ENCODE measurements at regions not wholly inside any gene's neighbourhood (a gene's known extent, or its start where the extent isn't known, plus 50 kb on each side); places are given as distances from the start of the nearest gene placed in this dataset.

- no peak overlapping the region for H3K27ac ChIP-seq (ENCODE audit: low read depth, low read length, poor library complexity, severe bottlenecking)
- no peak overlapping the region for H3K4me2 ChIP-seq (ENCODE audit: low read length)
- H3K79me2 ChIP-seq (ENCODE audit: insufficient read depth, low read length) = no peaks in the 10 kb centered on the region
- H3K4me3 ChIP-seq (ENCODE audit: low read depth, low read length, poor library complexity, severe bottlenecking) = no peak overlapping the region
- H2AFZ ChIP-seq (ENCODE audit: low read length) = no peak overlapping the region
- H3K9me3 ChIP-seq (ENCODE audit: low read length) = no peaks in the 10 kb centered on the region
- H3K9me2 ChIP-seq (ENCODE audit: low read depth, low read length) = no peaks in the 10 kb centered on the region
- no peaks in the 10 kb centered on the region for H3K36me3 ChIP-seq (ENCODE audit: insufficient read depth, low read length)
- H3K4me1 ChIP-seq (ENCODE audit: insufficient read depth, low read length, severe bottlenecking) = peaks cover 12% of the 10 kb centered on the region
- TF ChIP-seq CTCF (IDR thresholded peaks at IDR 0.05; ENCODE audit: low read length) (no peak), EZH2 (IDR thresholded peaks at IDR 0.05; ENCODE audit: borderline replicate concordance, low read length) (no peak)
- H4K20me1 ChIP-seq (ENCODE audit: insufficient read depth, low read length) = no peaks in the 10 kb centered on the region
- H3K9ac ChIP-seq (ENCODE audit: low read length) = no peak overlapping the region
- H3F3A ChIP-seq (ENCODE audit: insufficient read depth, low read length) = no peaks in the 10 kb centered on the region
- no peaks in the 10 kb centered on the region for H3K27me3 ChIP-seq (ENCODE audit: insufficient read depth, low read length)
These were observed 173.7 kb downstream of the CAND1 start for GRCh38 chr12:67442896-67443295.

- H4K20me1 ChIP-seq (ENCODE audit: insufficient read depth, low read length) = no peaks in the 10 kb centered on the region
- H3K9me2 ChIP-seq (ENCODE audit: low read depth, low read length) = no peaks in the 10 kb centered on the region
- TF ChIP-seq CTCF (IDR thresholded peaks at IDR 0.05; ENCODE audit: low read length) (no peak), EZH2 (IDR thresholded peaks at IDR 0.05; ENCODE audit: borderline replicate concordance, low read length) (no peak)
- no peaks in the 10 kb centered on the region for H3K27me3 ChIP-seq (ENCODE audit: insufficient read depth, low read length)
- H3K79me2 ChIP-seq (ENCODE audit: insufficient read depth, low read length) = no peaks in the 10 kb centered on the region
- no peak overlapping the region for H3K4me3 ChIP-seq (ENCODE audit: low read depth, low read length, poor library complexity, severe bottlenecking)
- H3K4me2 ChIP-seq (ENCODE audit: low read length) = no peak overlapping the region
- H3K36me3 ChIP-seq (ENCODE audit: insufficient read depth, low read length) = no peaks in the 10 kb centered on the region
- H2AFZ ChIP-seq (ENCODE audit: low read length) = no peak overlapping the region
- H3K27ac ChIP-seq (ENCODE audit: low read depth, low read length, poor library complexity, severe bottlenecking) = no peak overlapping the region
- no peaks in the 10 kb centered on the region for H3K9me3 ChIP-seq (ENCODE audit: low read length)
- H3K4me1 ChIP-seq (ENCODE audit: insufficient read depth, low read length, severe bottlenecking) = peaks cover 17% of the 10 kb centered on the region
- no peaks in the 10 kb centered on the region for H3F3A ChIP-seq (ENCODE audit: insufficient read depth, low read length)
- no peak overlapping the region for H3K9ac ChIP-seq (ENCODE audit: low read length)
These were observed 175.4 kb downstream of the CAND1 start for GRCh38 chr12:67444542-67444941.

GRCh38 chr12:67446716-67447115 lies 177.6 kb downstream of the CAND1 start:
- no peak overlapping the region for H3K9ac ChIP-seq (ENCODE audit: low read length)
- H3K4me1 ChIP-seq (ENCODE audit: insufficient read depth, low read length, severe bottlenecking) = peaks cover 22% of the 10 kb centered on the region
- no peaks in the 10 kb centered on the region for H3K9me2 ChIP-seq (ENCODE audit: low read depth, low read length)
- H3K4me3 ChIP-seq (ENCODE audit: low read depth, low read length, poor library complexity, severe bottlenecking) = no peak overlapping the region
- H3K79me2 ChIP-seq (ENCODE audit: insufficient read depth, low read length) = no peaks in the 10 kb centered on the region
- H4K20me1 ChIP-seq (ENCODE audit: insufficient read depth, low read length) = no peaks in the 10 kb centered on the region
- H3F3A ChIP-seq (ENCODE audit: insufficient read depth, low read length) = no peaks in the 10 kb centered on the region
- H3K27me3 ChIP-seq (ENCODE audit: insufficient read depth, low read length) = no peaks in the 10 kb centered on the region
- H3K9me3 ChIP-seq (ENCODE audit: low read length) = 0 out of 2 replicates have a peak, but pooled peaks cover 3% of the 10 kb centered on the region
- no peaks in the 10 kb centered on the region for H3K36me3 ChIP-seq (ENCODE audit: insufficient read depth, low read length)
- no peak overlapping the region for H2AFZ ChIP-seq (ENCODE audit: low read length)
- no peak overlapping the region for H3K27ac ChIP-seq (ENCODE audit: low read depth, low read length, poor library complexity, severe bottlenecking)
- no peak overlapping the region for H3K4me2 ChIP-seq (ENCODE audit: low read length)
- no peak for TF ChIP-seq CTCF (IDR thresholded peaks at IDR 0.05; ENCODE audit: low read length)
- no peak for TF ChIP-seq EZH2 (IDR thresholded peaks at IDR 0.05; ENCODE audit: borderline replicate concordance, low read length)
